Activated gamma-delta T cell treated with Interleukin-2 at 50 U/mL for 16 hours (primary cell): ENCODE measurements at regions not wholly inside any gene's neighbourhood (a gene's known extent, or its start where the extent isn't known, plus 50 kb on each side); places are given as distances from the start of the nearest gene placed in this dataset.
"Not testable (repeated sequence)": the region's sequence is repeated elsewhere in the genome, so short reads cannot be mapped to it uniquely, and the experiment has no call there.

Source experiments
- DNase-seq: peaks from one replicate; pipeline ENCODE4 v3.0.0-alpha.2; 2020

- DNase-seq, result not testable (repeated sequence)
These were observed 99.3 kb upstream of the AGAP9 start for GRCh38 chr10:47622719-47623118.

- not testable (repeated sequence) for DNase-seq
These were observed 96.0 kb upstream of the AGAP9 start for GRCh38 chr10:47619300-47620012.

GRCh38 chr10:47609311-47609710, 85.9 kb upstream of the AGAP9 start:
- DNase-seq, result not testable (repeated sequence)

GRCh38 chr10:47605791-47606773, 82.6 kb upstream of the AGAP9 start:
- DNase-seq, result not testable (repeated sequence)

GRCh38 chr10:47600604-47601003, 77.2 kb upstream of the AGAP9 start:
- not testable (repeated sequence) for DNase-seq

GRCh38 chr10:47600127-47600526, 76.7 kb upstream of the AGAP9 start:
- not testable (repeated sequence) for DNase-seq

GRCh38 chr10:47599657-47600056, 76.2 kb upstream of the AGAP9 start:
- not testable (repeated sequence) for DNase-seq

- DNase-seq, result not testable (repeated sequence)
These were observed 70.4 kb upstream of the AGAP9 start for GRCh38 chr10:47593805-47594204.

GRCh38 chr10:47593129-47593528, 69.7 kb upstream of the AGAP9 start:
- DNase-seq, result not testable (repeated sequence)

GRCh38 chr10:47590956-47591355, 67.5 kb upstream of the AGAP9 start:
- not testable (repeated sequence) for DNase-seq

- DNase-seq, result not testable (repeated sequence)
These were observed 67.1 kb upstream of the AGAP9 start for GRCh38 chr10:47590534-47590933.

GRCh38 chr10:47582051-47582450, 58.6 kb upstream of the AGAP9 start:
- DNase-seq, result not testable (repeated sequence)

GRCh38 chr10:47580063-47580462, 56.6 kb upstream of the AGAP9 start:
- not testable (repeated sequence) for DNase-seq

GRCh38 chr10:47578547-47578946, 55.1 kb upstream of the AGAP9 start:
- not testable (repeated sequence) for DNase-seq
